A673 (cell line): ENCODE measurements at regions not wholly inside any gene's neighbourhood (a gene's known extent, or its start where the extent isn't known, plus 50 kb on each side); places are given as distances from the start of the nearest gene placed in this dataset.
A peak's percentile ranks its signal among the peaks of the same experiment; 100 is the strongest.

Experiments
- BruUV-seq: library from RNA; stranded (reverse); fragments of 400-500 nt; replicated peaks from 2 replicates; lab custom pipeline; 2021; lab: Mats Ljungman, UMichigan
- CTCF ChIA-PET: fragments of 300-600 bp; sonication (Branson Sonifier 250); formaldehyde crosslinking; loops from one replicate; lab custom pipeline; 2022; ENCODE audit warnings: antibody characterized with exemption; lab: Charles Lee
- POLR2A ChIA-PET: fragments of 300-600 bp; sonication (Branson Sonifier 250); formaldehyde crosslinking; loops from one replicate; lab custom pipeline; 2022; ENCODE audit warnings: antibody characterized with exemption; ENCODE audit not compliant: low non-redundant PET; lab: Charles Lee
- DNase-seq: peaks from one replicate; pipeline ENCODE4 v3.0.0-alpha.2; 2015; ENCODE audit warnings: low spot score
- H3K27ac ChIP-seq: fragments of 200-600 bp; sonication (generic); 2 replicates; pipeline ENCODE4 v1.5.1; 2016; ENCODE audit warnings: mixed run types, low read depth, mild to moderate bottlenecking, mixed read lengths, antibody characterized with exemption, low read length; ENCODE audit not compliant: poor library complexity, severe bottlenecking
- H3K27me3 ChIP-seq: fragments of 200-600 bp; sonication (generic); replicated peaks from 2 replicates; pipeline ENCODE4 v1.6.1; 2017; ENCODE audit warnings: mixed run types, low read depth, mild to moderate bottlenecking, mixed read lengths, antibody characterized with exemption, low read length; ENCODE audit not compliant: insufficient read depth, poor library complexity
- H3K36me3 ChIP-seq: fragments of 200-600 bp; sonication (generic); 2 replicates; pipeline ENCODE4 v1.6.1; 2016; ENCODE audit warnings: mixed run types, mild to moderate bottlenecking, mixed read lengths, antibody characterized with exemption, low read length; ENCODE audit not compliant: insufficient read depth, poor library complexity, severe bottlenecking
- H3K4me1 ChIP-seq: fragments of 200-600 bp; sonication (generic); 2 replicates; pipeline ENCODE4 v1.6.1; 2017; ENCODE audit warnings: mixed run types, mild to moderate bottlenecking, mixed read lengths, antibody characterized with exemption, low read length; ENCODE audit not compliant: insufficient read depth, poor library complexity, severe bottlenecking
- H3K4me3 ChIP-seq: fragments of 200-600 bp; sonication (generic); 2 replicates; pipeline ENCODE4 v1.5.1; 2016; ENCODE audit warnings: low read depth, mixed run types, mild to moderate bottlenecking, mixed read lengths, low read length; ENCODE audit not compliant: poor library complexity, severe bottlenecking
- H3K9me3 ChIP-seq: fragments of 200-600 bp; sonication (generic); 2 replicates; pipeline ENCODE4 v1.6.1; 2016; ENCODE audit warnings: mixed run types, low read depth, mild to moderate bottlenecking, mixed read lengths, antibody characterized with exemption, low read length; ENCODE audit not compliant: poor library complexity, severe bottlenecking
- CTCF ChIP-seq: fragments of 300-800, 200-600 bp; sonication (generic); conservative IDR thresholded peaks from 2 replicates; pipeline ENCODE4 v1.5.1; 2017; ENCODE audit warnings: low read depth, mild to moderate bottlenecking, antibody characterized with exemption, low read length, moderate library complexity, mixed read lengths
- EZH2 ChIP-seq: fragments of 200-600 bp; sonication (generic); IDR thresholded peaks from 2 replicates; pipeline ENCODE4 v1.6.1; 2017; ENCODE audit warnings: borderline replicate concordance, low read depth, mild to moderate bottlenecking, mixed read lengths, antibody characterized with exemption, low read length; ENCODE audit not compliant: poor library complexity, severe bottlenecking
- intact Hi-C: fragments of 100-400 bp; cut with micrococcal nuclease; formaldehyde crosslinking; loops from one replicate; pipeline ENCODE4 v1.10.0; 2022; ENCODE audit not compliant: unreplicated experiment

- intact Hi-C loops, result no loop called here
- no peaks in the 10 kb centered on the region for H3K27me3 ChIP-seq
- no TSS peak for BruUV-seq
- DNase-seq, result peak; percentile 11
- H3K27ac ChIP-seq, result no peak overlapping the region
- POLR2A ChIA-PET, result no interaction called here
- CTCF ChIA-PET, result no interaction called here
- H3K36me3 ChIP-seq, result no peaks in the 10 kb centered on the region
- H3K4me3 ChIP-seq, result no peak overlapping the region
- TF ChIP-seq EZH2 (no peak), CTCF (no peak)
- peaks cover 8% of the 10 kb centered on the region for H3K4me1 ChIP-seq
- H3K9me3 ChIP-seq, result no peaks in the 10 kb centered on the region
Observed at GRCh38 chr21:23690316-23690715, 1917.0 kb downstream of the MRPL39 start.

GRCh38 chr21:23686737-23687523 is 1920.4 kb downstream of the MRPL39 start:
- BruUV-seq, result no TSS peak
- Histone ChIP-seq H3K4me1 (no peaks in the 10 kb centered on the region), H3K4me3 (no peak overlapping the region), H3K36me3 (no peaks in the 10 kb centered on the region), H3K27ac (no peak overlapping the region), H3K9me3 (no peaks in the 10 kb centered on the region), H3K27me3 (no peaks in the 10 kb centered on the region)
- POLR2A ChIA-PET, result no interaction called here
- TF ChIP-seq CTCF (no peak), EZH2 (no peak)
- no peak for DNase-seq
- CTCF ChIA-PET, result no interaction called here
- intact Hi-C loops, result no loop called here

- Histone ChIP-seq H3K27me3 (no peaks in the 10 kb centered on the region), H3K4me3 (no peak overlapping the region), H3K27ac (no peak overlapping the region), H3K9me3 (no peaks in the 10 kb centered on the region), H3K36me3 (no peaks in the 10 kb centered on the region), H3K4me1 (no peaks in the 10 kb centered on the region)
- CTCF ChIA-PET, result no interaction called here
- intact Hi-C loops, result no loop called here
- DNase-seq, result no peak
- TF ChIP-seq EZH2, result no peak
- TF ChIP-seq CTCF, result no peak
- POLR2A ChIA-PET, result interaction anchor here (0.5 kb wide), 1 partner anchor 82 kb away, joined by 6 read pairs; no protein-coding TSS in a partner anchor
- no TSS peak for BruUV-seq
Observed at GRCh38 chr21:23684431-23684830, 1922.8 kb downstream of the MRPL39 start.
